ENCODE measurements at regions not wholly inside any gene's neighbourhood (a gene's known extent, or its start where the extent isn't known, plus 50 kb on each side); places are given as distances from the start of the nearest gene placed in this dataset.

DNA sequence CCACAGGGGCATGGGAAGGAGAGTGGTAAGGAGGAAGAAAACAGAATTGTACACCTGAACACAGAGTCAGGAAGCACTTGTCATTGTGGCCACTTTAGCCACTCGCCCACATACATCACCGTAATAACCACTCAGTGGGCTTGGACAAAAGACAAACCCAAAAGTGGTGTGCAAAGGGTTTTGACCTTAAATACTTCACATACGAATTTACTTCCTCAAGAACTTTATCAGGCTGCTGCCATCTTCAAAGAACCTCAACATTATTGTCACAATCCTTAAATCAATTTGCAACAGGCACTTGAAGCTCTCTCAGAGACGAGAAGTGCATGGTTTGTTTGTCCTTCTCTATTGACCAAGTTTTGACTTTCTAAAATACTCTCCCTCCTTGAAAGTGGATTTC is 187.3 kb upstream of the EGLN3 start:
- no peak for DNase-seq (ENCODE audit: low read depth in 2 of 3, low spot score in 1 of 3)

DNA sequence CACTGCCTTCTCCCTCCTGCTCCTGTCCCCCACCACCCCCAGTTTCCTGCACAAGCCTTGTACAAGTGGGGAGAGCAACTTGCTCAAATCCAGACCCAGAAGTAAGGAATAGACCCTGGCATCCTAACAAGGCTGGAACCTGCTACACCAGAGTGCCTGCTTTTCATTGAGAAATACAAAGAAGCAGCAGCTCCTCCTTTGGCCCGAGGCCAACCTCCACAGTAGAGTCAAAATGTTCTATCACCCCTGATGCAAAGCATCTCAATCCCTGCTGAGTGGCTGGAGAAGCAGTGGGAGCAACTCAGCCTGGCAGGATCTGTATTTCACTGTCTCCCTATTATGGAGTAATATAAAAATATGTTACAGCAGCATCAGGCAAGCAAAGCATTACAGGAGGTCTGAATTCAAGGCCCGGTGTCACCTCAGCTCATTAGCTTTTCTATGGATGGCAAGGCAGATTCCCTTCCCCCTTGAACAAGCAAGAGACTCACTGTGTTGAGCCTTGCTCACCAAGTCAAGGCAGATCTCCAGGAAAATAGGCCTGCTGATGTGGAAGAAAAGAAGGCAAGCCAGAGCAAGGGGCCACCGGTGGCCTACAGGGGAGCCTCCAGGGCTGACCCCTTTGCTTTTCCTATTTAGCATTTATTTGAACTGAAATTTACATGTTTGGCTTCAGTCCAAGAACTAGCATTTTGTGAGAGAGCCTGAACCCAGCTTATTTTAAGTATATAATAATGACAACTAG is 186.3 kb upstream of the EGLN3 start:
- DNase-seq (ENCODE audit: low read depth in 2 of 3, low spot score in 1 of 3): no peak

DNA sequence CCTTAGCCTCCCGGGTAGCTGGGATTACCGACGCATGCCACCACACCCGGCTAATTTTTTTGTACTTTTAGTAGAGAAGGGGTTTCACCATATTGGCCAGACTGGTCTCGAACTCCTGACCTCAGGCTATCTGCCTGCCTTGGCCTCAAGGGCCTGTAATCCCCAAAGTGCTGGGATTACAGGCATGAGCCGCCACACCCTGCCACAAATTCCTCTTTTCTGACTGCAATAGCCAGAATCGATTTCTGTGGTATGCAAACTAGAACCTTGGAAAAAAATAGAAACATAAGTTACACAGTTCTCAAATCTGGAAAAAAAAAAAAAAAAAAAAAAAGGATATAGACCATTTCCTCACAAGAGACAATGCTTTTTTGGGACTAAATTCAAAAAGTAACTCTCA is 184.6 kb upstream of the EGLN3 start:
- DNase-seq (ENCODE audit: low read depth in 2 of 3, low spot score in 1 of 3): no peak

DNA sequence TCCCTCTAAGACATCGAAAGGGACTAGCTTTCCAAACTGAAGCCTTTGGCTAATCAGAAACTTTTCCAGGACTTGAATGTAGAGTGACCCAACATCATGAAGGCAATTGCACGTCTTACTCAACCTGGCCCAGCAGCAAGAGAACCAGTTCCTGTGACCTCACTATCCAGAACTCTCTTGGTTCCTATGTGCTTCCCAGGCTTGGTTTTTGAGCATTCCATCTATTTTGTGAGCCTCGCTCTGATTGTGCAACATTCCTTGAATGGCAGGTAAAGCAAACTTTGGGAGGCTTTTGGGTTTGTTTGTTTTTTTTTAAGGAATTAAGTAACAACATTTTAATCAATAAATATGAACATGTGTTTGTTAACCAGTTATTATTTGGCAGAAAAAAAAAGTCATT is 183.6 kb upstream of the EGLN3 start:
- DNase-seq (ENCODE audit: low read depth in 2 of 3, low spot score in 1 of 3): no peak

DNA sequence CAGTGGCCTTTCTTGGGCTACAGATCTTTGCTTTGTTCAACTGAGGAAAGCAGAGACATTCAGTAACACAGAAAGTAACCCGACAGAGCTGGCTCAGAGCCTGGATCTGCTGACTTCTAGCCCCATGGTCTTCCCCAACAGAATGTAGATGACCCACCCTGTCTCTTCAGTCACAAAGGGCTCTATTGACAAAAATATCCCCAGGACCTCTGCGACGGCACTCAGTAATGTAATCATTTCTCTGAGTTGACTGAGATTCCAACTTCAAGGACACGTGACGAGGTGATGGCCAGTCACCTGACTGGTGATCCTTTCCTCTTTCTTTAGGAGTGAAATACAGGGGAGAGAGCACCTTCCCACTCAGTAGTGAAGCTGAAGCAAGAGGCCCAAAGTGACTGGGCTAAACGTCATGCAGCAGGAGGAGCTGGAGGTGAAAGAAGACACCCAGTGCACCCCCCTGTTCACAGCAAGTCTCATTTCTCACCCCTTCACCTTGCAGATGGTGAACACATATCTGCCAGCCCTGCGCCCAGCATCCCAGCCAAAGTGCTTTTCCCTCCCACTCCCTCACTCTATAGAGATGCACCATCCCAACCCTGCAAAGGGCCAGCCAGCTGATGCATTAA is 179.2 kb upstream of the EGLN3 start:
- no peak for DNase-seq (ENCODE audit: low read depth in 2 of 3, low spot score in 1 of 3)

DNA sequence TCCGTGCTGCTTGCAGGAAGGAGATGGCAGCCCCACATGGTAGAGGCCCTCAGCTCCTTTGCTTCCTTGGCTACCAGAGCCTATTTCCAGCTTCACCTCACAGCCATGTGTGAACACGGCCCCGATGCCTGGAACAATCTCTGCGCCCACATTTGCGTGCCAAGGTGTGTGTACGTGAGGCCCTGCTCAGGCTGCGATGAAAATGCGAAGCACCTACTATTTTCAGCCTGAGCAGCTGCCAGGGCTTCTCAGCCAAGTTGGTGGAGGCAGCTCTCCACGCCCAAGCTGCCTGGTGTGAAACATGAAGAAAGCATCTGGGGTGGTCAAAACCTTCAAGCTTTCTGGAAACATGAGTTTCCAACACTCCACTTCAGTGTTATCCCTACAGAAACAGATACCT is 177.8 kb upstream of the EGLN3 start:
- DNase-seq (ENCODE audit: low read depth in 2 of 3, low spot score in 1 of 3): no peak

DNA sequence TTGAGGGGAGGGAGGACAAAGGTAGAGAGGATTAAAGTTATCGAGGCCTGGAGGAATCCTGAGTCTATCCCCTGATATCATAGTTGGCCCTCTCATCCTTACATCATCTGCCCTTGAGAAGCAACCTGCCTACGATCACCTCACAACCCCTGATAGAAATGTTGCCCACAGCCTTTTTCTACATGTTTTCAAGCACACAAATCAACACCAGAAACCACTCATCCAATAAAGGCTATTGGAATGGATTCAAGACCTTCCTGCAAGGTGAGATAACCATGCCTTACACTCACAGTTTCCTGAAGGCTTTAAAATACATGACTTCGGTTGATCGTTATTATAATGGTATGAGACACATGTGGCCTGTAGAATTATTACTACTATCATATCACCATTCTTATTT is 175.7 kb upstream of the EGLN3 start:
- DNase-seq (ENCODE audit: low read depth in 2 of 3, low spot score in 1 of 3): no peak

DNA sequence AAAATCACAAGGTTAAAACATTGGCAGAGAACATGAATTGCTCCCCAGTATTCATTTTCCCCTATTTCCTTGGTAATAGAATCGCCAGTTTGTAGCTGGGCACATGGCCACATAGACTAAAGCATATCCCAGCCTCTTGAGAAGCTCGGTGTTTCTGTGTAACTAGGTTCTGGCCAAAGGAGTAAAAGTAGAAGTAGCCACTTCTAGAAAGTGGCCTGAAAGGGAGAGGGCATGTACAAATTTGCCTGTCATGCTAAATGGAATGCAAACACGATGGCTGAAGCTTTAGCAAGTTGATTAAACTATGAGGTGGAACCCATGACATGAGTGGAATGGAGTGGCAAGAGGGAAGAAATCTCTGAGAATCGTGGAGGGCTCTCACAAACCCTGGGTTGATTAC is 173.7 kb upstream of the EGLN3 start:
- DNase-seq (ENCODE audit: low read depth in 2 of 3, low spot score in 1 of 3): no peak

DNA sequence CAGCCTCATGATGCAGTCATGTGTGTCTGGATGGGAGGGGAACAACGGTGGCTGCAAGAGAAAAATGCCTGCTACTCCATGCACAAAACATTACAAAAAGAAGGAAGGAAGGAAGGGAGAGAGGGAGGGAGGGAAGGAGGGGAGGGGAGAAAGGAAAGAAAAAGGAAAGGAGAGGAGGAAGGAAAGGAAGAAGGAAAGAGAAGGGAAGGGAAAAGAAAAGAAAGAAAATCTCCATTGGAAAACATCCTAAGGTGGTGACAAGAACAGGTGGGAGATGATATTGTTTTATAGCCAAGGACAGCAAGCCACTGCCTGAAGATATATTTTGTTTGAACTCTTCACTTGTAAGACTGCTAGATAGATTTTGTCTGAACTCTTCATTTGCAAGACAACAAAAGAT is 171.8 kb upstream of the EGLN3 start:
- DNase-seq (ENCODE audit: low read depth in 2 of 3, low spot score in 1 of 3): no peak

DNA sequence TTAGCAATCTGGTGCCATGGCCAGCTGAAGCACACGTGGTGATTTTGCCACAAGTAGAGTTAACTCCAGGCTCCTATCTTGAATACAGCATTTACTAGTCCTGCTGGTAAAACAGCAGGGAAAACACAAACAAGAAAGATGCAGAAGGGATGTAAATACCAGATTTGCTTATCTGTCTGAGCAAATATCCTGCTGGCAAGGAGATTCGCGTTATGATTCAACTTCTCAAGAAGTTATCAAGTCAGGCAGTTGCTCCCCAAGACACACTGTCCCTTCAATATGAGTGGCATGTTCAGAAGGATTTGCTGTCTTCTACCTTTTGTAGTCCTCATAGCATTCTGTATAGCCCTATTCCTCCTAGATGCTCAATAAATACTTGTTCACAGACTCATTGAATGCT is 171.2 kb upstream of the EGLN3 start:
- no peak for DNase-seq (ENCODE audit: low read depth in 2 of 3, low spot score in 1 of 3)

DNA sequence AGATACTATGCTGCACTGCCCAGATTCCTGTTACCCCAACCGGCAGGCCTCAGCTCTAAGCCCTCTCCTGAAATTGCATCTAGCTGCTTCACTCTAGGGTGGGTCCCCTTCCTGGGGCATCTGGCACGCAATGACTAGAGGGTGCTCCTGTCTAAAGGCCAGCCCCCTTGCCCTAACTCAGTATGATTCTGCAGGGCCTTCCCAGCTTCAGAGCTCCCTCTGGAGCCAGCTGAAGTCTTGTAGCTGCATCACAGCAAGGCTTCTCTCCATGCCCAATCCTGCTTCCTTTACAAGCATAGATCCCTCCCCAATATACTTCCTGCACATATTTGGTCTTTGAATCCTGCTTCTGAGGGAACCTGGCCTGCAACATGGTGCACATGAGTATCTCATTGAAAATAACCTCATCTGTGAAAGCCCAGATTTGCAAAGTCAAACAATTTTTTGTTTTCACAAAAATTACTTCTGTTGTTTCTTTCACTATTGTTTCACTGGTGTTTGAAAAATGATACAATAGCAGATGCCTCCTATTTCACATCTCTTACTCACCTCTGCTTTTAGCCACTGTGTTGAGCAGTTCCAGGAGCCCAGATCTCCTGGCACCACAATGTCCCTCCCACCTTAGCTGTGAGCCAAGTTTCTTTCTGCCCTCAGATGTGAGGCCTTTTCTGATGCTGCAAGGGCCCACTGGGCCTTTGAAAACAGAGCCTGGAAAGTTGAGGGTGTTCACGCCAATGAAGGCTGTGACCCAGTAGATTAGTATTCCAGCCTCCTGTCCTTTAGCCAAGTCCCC is 169.5 kb upstream of the EGLN3 start:
- DNase-seq (ENCODE audit: low read depth in 2 of 3, low spot score in 1 of 3): no peak

DNA sequence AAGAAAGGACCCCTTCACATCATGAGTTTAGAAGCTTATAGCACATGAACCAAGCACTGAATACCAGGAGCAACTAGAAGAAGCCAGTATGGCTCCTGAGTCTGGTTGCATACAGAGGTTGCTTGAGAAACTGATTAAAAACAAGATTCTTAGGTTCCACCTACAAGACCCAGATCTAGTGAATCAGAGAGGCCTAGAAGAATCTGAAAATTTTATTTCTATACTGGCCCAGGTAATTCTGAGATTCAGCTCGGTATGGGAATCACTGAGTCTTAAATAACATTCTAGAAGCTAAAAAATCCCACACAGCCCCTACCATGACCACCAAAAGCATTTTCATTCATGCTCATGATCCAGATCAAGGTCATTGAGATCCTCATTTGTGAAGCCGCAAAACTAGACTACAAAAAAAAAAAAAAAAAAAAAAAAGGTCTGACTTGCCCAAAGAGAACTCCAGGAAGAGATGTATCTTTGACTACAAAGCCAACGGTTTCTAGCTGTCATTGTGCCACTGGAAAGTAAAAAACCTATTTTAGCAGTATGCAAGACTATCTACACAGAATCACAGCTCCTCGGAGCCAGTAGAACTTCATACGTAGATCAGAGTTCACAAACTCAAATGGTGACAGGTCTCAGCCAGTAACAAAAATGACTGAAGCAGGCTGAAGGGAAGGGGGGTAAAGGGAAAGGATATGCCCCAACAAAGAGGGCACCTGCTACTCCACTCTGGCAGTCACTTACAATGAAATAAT is 168.4 kb upstream of the EGLN3 start:
- no peak for DNase-seq (ENCODE audit: low read depth in 2 of 3, low spot score in 1 of 3)

DNA sequence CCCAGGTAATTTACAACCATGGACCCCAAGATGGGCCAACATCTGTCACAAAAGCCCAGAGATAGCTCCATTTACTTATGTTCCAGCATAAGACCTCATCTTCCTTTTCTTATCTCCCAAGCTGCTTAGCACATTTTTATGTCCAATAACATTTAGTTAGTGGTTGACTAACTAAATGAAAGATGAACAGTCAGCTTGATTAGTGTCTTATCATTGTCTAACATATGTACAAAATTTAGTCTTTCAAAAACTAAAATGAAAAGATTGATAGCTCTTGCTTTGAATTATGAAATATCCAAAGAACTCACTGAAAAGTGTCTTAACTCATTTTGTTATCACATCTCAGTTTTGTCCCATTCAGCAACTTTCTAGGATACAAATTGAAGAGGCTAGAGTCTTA is 163.1 kb upstream of the EGLN3 start:
- no peak for DNase-seq (ENCODE audit: low read depth in 2 of 3, low spot score in 1 of 3)

DNA sequence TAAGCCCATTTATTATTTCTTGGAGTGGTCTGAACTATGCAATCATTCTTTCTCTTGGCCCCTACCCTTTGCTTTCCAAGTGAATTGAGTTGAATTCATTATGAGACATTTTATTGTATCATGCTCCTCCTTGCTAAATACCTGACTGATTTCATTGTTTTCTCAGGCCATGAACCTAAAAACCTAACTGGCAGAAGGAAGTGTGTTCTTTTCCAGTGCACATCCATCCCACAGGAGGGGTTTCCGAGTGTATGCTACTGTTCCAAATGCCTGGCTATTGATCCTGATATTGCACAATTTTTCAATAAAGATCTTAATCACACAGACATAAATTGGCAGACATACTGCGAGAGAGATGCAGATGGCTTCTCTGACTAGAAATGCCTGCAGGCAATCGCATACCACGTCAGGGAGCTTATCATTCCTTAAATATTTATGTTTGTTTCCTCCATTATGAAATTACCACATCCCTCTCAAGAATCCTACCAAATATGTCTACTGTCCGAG is 162.2 kb upstream of the EGLN3 start:
- DNase-seq (ENCODE audit: low read depth in 2 of 3, low spot score in 1 of 3): no peak

DNA sequence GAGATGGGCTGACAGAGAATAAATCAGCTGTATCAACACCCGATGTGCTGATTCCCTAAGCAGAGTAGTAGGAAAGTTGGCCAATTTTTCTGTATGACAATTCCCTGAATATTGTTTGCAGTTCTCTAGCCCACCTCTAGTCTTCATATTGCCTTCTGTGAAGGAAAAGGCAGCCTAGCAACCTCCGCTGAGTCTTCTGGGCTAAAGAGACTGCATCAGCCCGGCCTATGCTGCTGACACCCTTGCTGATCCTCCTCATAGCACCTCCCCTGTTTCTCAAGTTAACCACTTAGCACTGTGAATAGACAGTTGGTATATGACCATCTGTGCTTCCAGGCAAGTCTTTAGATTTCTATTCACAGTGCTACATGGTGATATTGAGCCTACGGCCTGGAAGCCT is 161.1 kb upstream of the EGLN3 start:
- DNase-seq (ENCODE audit: low read depth in 2 of 3, low spot score in 1 of 3): no peak

DNA sequence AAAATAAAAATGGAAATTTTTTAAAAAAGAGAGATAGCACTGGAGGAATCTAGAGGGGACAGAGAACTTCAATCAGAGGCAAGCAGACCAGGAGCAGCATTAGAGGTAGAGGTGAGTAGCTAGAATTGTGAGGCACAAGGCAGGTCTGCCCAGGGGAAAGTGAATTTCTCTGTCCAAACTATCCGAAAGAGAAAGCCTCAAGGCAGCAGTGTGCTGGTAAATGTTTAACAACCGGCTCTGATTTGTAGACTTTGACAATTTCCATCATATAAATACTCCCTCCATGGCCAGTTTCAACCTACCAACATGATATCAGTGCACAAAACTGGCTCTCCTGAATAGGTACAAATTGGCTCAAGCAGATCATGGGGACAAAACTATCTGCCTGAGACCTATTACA is 160.6 kb upstream of the EGLN3 start:
- no peak for DNase-seq (ENCODE audit: low read depth in 2 of 3, low spot score in 1 of 3)

DNA sequence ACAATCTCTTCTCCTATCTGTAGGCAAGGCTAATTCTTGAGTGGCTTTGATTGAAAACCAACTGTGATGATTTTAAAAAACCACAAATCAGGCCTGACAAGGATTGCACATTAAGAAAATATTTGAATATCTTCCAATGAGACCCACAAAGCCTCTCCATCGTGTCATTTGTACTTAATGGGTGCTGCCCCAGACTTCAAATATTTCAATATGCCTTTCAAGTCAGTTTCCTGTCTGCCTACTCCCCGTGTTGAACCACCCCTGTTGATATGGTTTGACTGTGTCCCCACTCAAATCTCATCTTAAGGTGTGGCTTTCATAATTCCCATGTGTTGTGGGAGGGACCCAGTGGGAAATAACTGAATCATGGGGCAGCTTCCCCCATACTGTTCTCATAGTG is 159.7 kb upstream of the EGLN3 start:
- DNase-seq (ENCODE audit: low read depth in 2 of 3, low spot score in 1 of 3): no peak

DNA sequence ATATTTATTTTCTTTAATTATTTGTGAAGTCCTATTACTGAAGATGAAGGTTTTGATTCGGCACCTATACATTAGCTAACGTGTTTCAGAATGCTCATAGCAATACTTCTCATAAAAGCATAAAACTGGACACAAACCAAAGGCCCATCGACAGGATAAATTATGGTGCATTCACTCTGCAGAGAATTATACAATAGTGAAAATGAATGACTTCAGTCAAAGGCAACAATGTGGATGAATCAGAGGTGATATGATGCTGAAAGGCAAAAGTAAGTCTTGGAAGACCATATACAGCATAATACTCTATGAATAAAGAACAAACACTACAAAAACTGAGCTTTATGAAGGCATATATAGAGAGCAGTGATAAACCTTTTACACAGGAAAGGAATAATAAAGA is 156.6 kb upstream of the EGLN3 start:
- DNase-seq (ENCODE audit: low read depth in 2 of 3, low spot score in 1 of 3): no peak

DNA sequence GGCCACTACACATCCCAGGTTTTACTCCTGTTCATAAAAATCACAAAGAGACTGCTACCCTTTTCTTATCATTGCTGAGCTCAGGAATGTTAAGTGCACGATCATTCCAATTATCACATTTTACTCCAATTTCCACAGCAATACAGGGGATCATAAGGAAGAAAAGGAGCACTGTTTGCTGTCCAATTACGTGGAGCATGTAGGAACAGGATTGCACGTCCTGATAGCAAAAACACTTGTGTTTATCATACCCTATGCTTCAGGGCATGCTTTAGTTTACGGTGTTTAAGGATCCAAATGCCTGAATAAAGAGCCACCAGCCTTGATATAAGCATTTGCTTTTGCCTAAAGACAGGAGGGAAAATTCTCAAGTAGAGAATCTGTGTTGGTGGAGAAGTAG is 155.4 kb upstream of the EGLN3 start:
- no peak for DNase-seq (ENCODE audit: low read depth in 2 of 3, low spot score in 1 of 3)

DNA sequence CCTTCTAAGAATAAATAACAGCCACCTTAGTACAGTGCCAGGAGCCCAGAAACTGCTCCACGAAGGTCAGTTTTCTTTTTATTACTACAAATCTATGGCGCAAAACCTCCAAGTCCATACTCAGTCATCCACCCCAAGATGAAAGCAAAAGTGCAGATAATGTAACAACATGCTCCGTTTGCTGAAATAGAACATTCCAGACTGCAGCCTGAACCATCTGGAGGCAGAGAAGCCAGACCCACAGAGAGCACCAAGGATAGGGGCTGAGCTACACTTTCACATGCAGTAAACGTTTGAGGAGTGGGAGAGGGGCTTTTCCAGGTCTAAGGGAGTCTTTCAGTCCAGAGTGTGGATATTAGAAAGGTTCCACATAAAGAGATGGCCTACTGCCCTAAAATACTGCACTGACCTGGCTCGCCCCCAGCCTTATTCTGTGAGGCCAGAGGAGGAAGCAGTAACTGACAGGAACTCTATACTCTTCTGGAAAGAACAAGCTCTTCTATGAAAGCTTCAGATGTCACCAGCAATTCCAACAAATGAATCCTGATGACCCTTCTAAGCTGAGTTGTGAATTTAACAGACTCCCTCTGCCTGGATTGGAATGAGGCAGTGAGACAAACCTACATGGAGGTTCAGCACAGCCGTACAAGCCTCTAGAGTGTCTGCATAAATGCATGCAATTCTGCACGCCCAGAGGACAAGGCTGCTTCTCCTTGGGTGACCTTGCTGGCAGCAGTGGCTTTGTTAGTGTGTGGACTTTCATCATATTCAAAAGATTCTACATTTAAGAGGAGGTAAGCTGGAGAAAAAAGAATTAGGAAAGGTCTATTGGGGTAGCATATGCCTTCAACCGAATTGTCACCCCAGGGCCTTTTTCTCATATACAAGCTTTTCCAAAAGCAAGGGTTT is 153.9 kb upstream of the EGLN3 start:
- DNase-seq (ENCODE audit: low read depth in 2 of 3, low spot score in 1 of 3): no peak

Data from stimulated activated CD4-positive, alpha-beta T cell treated with anti-CD3 and anti-CD28 coated beads, Interleukin-12 subunit alpha, Interleukin-12 subunit beta, amount 100 ng/mL, for 48 hours (primary cell).